OCI-LY1 (cell line): ENCODE measurements at regions not wholly inside any gene's neighbourhood (a gene's known extent, or its start where the extent isn't known, plus 50 kb on each side); places are given as distances from the start of the nearest gene placed in this dataset.

Experiments used
- EZH2 ChIP-seq: fragments of 200-600 bp; sonication (generic), shearing (Covaris generic); IDR thresholded peaks from 2 replicates; pipeline ENCODE4 v1.8.0; 2017; ENCODE audit warnings: borderline replicate concordance, mixed run types, mild to moderate bottlenecking, antibody characterized with exemption, low read length, moderate library complexity, mixed read lengths
- TF ChIP-seq, protein P1 (sequence below): fragments of 200-600 bp; sonication (generic), shearing (Covaris generic); IDR thresholded peaks from 2 replicates; pipeline ENCODE4 v1.5.1; 2017; ENCODE audit warnings: mild to moderate bottlenecking, antibody characterized with exemption, low read length, moderate library complexity, mixed read lengths

GRCh38 chr5:123673107-123673506 is 161.1 kb downstream of the CSNK1G3 start:
- TF ChIP-seq, protein P1, sequence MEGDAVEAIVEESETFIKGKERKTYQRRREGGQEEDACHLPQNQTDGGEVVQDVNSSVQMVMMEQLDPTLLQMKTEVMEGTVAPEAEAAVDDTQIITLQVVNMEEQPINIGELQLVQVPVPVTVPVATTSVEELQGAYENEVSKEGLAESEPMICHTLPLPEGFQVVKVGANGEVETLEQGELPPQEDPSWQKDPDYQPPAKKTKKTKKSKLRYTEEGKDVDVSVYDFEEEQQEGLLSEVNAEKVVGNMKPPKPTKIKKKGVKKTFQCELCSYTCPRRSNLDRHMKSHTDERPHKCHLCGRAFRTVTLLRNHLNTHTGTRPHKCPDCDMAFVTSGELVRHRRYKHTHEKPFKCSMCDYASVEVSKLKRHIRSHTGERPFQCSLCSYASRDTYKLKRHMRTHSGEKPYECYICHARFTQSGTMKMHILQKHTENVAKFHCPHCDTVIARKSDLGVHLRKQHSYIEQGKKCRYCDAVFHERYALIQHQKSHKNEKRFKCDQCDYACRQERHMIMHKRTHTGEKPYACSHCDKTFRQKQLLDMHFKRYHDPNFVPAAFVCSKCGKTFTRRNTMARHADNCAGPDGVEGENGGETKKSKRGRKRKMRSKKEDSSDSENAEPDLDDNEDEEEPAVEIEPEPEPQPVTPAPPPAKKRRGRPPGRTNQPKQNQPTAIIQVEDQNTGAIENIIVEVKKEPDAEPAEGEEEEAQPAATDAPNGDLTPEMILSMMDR, result no peak
- no peak for TF ChIP-seq EZH2
